BJ (cell line): ENCODE measurements at regions not wholly inside any gene's neighbourhood (a gene's known extent, or its start where the extent isn't known, plus 50 kb on each side); places are given as distances from the start of the nearest gene placed in this dataset.

Source experiments
- CTCF ChIA-PET: fragments of 350-600 bp; formaldehyde crosslinking; extraction: SDS; loops from one replicate; lab custom pipeline; 2021; ENCODE audit warnings: antibody characterized with exemption, inconsistent platforms; lab: Yijun Ruan, JAX
- POLR2A ChIA-PET: fragments of 300-600 bp; sonication (Branson Sonifier 250); formaldehyde crosslinking; extraction: SDS; loops from one replicate; lab custom pipeline; 2021; ENCODE audit warnings: antibody characterized with exemption; lab: Charles Lee
- DNase-seq: peaks from one replicate; pipeline ENCODE4 v3.0.0-alpha.2; 2011; ENCODE audit warnings: low read depth
- H3K27me3 ChIP-seq: 2 replicates; pipeline ENCODE4 v1.6.0; 2011; ENCODE audit warnings: low read length; ENCODE audit not compliant: control insufficient read depth, insufficient read depth
- H3K36me3 ChIP-seq: 2 replicates; pipeline ENCODE4 v1.5.1; 2011; ENCODE audit warnings: low read length; ENCODE audit not compliant: control insufficient read depth, insufficient read depth
- H3K4me3 ChIP-seq: 2 replicates; pipeline ENCODE4 v1.5.1; 2011; ENCODE audit warnings: low read depth, mild to moderate bottlenecking, control low read depth, low read length
- CTCF ChIP-seq: IDR thresholded peaks from 2 replicates; pipeline ENCODE4 v1.5.1; 2011; ENCODE audit warnings: low read depth, mild to moderate bottlenecking, control low read depth, inconsistent platforms, low read length, moderate library complexity; ENCODE audit not compliant: insufficient read depth

GRCh38 chr12:11446372-11446771, 51.0 kb upstream of the PRB2 start:
- DNase-seq, result no peak
- Histone ChIP-seq H3K27me3 (no peaks in the 10 kb centered on the region), H3K4me3 (no peak overlapping the region), H3K36me3 (no peaks in the 10 kb centered on the region)
- POLR2A ChIA-PET, result no interaction called here
- CTCF ChIA-PET, result no interaction called here
- TF ChIP-seq CTCF, result no peak

GRCh38 chr12:11457996-11458645, 62.8 kb upstream of the PRB2 start:
- no peak for TF ChIP-seq CTCF

GRCh38 chr12:11460343-11461023, 65.1 kb upstream of the PRB2 start:
- TF ChIP-seq CTCF, result no peak
- ChIA-PET CTCF (no interaction called here), POLR2A (no interaction called here)
- H3K36me3 ChIP-seq, result no peaks in the 10 kb centered on the region
- no peak overlapping the region for H3K4me3 ChIP-seq
- H3K27me3 ChIP-seq, result no peaks in the 10 kb centered on the region
- no peak for DNase-seq

More at GRCh38 chr12:11457996-11458645, 62.8 kb upstream of the PRB2 start:
- ChIA-PET CTCF (interaction anchor here (0.6 kb wide), 1 partner anchor 1534 kb away, joined by 3 read pairs; no protein-coding TSS in a partner anchor), POLR2A (no interaction called here)
- no peaks in the 10 kb centered on the region for H3K27me3 ChIP-seq
- DNase-seq, result no peak
- no peak overlapping the region for H3K4me3 ChIP-seq
- H3K36me3 ChIP-seq, result no peaks in the 10 kb centered on the region

GRCh38 chr12:11461433-11461832, 66.1 kb upstream of the PRB2 start:
- Histone ChIP-seq H3K36me3 (no peaks in the 10 kb centered on the region), H3K27me3 (no peaks in the 10 kb centered on the region), H3K4me3 (no peak overlapping the region)
- CTCF ChIA-PET, result no interaction called here
- POLR2A ChIA-PET, result no interaction called here
- no peak for TF ChIP-seq CTCF
- no peak for DNase-seq

GRCh38 chr12:11477110-11477509, 81.7 kb upstream of the PRB2 start:
- ChIA-PET CTCF (no interaction called here), POLR2A (no interaction called here)
- no peaks in the 10 kb centered on the region for H3K36me3 ChIP-seq
- no peak overlapping the region for H3K4me3 ChIP-seq
- H3K27me3 ChIP-seq, result no peaks in the 10 kb centered on the region
- TF ChIP-seq CTCF, result no peak
- DNase-seq, result no peak
